Activated CD4-positive, alpha-beta memory T cell treated with anti-CD3 and anti-CD28 coated beads for 36 hours (primary cell): ENCODE measurements at regions not wholly inside any gene's neighbourhood (a gene's known extent, or its start where the extent isn't known, plus 50 kb on each side); places are given as distances from the start of the nearest gene placed in this dataset.
A peak's percentile ranks its signal among the peaks of the same experiment; 100 is the strongest.

Experiments used
- CTCF ChIA-PET: fragments of 350-600 bp; sonication (Branson Sonifier 250); formaldehyde crosslinking; loops from one replicate; lab custom pipeline; 2021; ENCODE audit warnings: antibody characterized with exemption, inconsistent platforms; lab: Charles Lee
- POLR2A ChIA-PET: fragments of 350-600 bp; sonication (Branson Sonifier 250); formaldehyde crosslinking; loops from one replicate; lab custom pipeline; 2021; ENCODE audit warnings: antibody characterized with exemption; lab: Charles Lee
- DNase-seq: peaks from one replicate; pipeline ENCODE4 v3.0.0-alpha.2; 2020
- H3K27ac Mint-ChIP-seq: one replicate; pipeline ENCODE4 v1.8.0; 2021; ENCODE audit warnings: mixed read lengths
- H3K27me3 Mint-ChIP-seq: one replicate; pipeline ENCODE4 v1.8.0; 2021; ENCODE audit warnings: mixed read lengths
- H3K36me3 Mint-ChIP-seq: one replicate; pipeline ENCODE4 v1.8.0; 2021; ENCODE audit warnings: mixed read lengths
- H3K4me1 Mint-ChIP-seq: one replicate; pipeline ENCODE4 v1.8.0; 2021; ENCODE audit warnings: low read depth, mixed read lengths
- H3K4me3 Mint-ChIP-seq: one replicate; pipeline ENCODE4 v1.8.0; 2021; ENCODE audit warnings: mild to moderate bottlenecking, mixed read lengths
- H3K9me3 Mint-ChIP-seq: one replicate; pipeline ENCODE4 v1.8.0; 2021; ENCODE audit warnings: mixed read lengths
- intact Hi-C: fragments of 100-400 bp; cut with micrococcal nuclease; formaldehyde crosslinking; loops from one replicate; pipeline ENCODE4 v1.15.1; 2023

GRCh38 chr4:54540931-54541330 is 116.8 kb upstream of the KIT start:
- no peak overlapping the region for H3K27ac Mint-ChIP-seq
- intact Hi-C loops = no loop called here
- H3K4me3 Mint-ChIP-seq = no peak overlapping the region
- H3K9me3 Mint-ChIP-seq = no peaks in the 10 kb centered on the region
- POLR2A ChIA-PET = no interaction called here
- DNase-seq = no peak
- CTCF ChIA-PET = no interaction called here
- H3K4me1 Mint-ChIP-seq = peaks cover 2% of the 10 kb centered on the region
- H3K36me3 Mint-ChIP-seq = no peaks in the 10 kb centered on the region
- peaks cover 2% of the 10 kb centered on the region for H3K27me3 Mint-ChIP-seq

- H3K4me1 Mint-ChIP-seq = peaks cover 2% of the 10 kb centered on the region
- intact Hi-C loops = no loop called here
- POLR2A ChIA-PET = no interaction called here
- no peak for DNase-seq
- no peak overlapping the region for H3K27ac Mint-ChIP-seq
- CTCF ChIA-PET = no interaction called here
- no peaks in the 10 kb centered on the region for H3K36me3 Mint-ChIP-seq
- H3K9me3 Mint-ChIP-seq = no peaks in the 10 kb centered on the region
- H3K4me3 Mint-ChIP-seq = no peak overlapping the region
- peaks cover 2% of the 10 kb centered on the region for H3K27me3 Mint-ChIP-seq
Measured at GRCh38 chr4:54541426-54542118, 116.2 kb upstream of the KIT start.

- Mint-ChIP-seq H3K27me3 (peaks cover 2% of the 10 kb centered on the region), H3K4me3 (no peak overlapping the region), H3K36me3 (no peaks in the 10 kb centered on the region), H3K9me3 (no peaks in the 10 kb centered on the region), H3K4me1 (peaks cover 2% of the 10 kb centered on the region), H3K27ac (no peak overlapping the region)
- intact Hi-C loops = no loop called here
- CTCF ChIA-PET = no interaction called here
- no peak for DNase-seq
- POLR2A ChIA-PET = no interaction called here
Measured at GRCh38 chr4:54542119-54542438, 115.7 kb upstream of the KIT start.

GRCh38 chr4:54542540-54543041 is 115.2 kb upstream of the KIT start:
- Mint-ChIP-seq H3K4me1 (peaks cover 4% of the 10 kb centered on the region), H3K9me3 (no peaks in the 10 kb centered on the region), H3K27ac (no peak overlapping the region), H3K27me3 (peaks cover 2% of the 10 kb centered on the region), H3K36me3 (no peaks in the 10 kb centered on the region), H3K4me3 (no peak overlapping the region)
- no peak for DNase-seq
- CTCF ChIA-PET = no interaction called here
- intact Hi-C loops = no loop called here
- POLR2A ChIA-PET = no interaction called here

GRCh38 chr4:54543088-54543795 is 114.5 kb upstream of the KIT start:
- Mint-ChIP-seq H3K9me3 (no peaks in the 10 kb centered on the region), H3K27ac (no peak overlapping the region), H3K36me3 (no peaks in the 10 kb centered on the region), H3K4me3 (no peak overlapping the region), H3K4me1 (peaks cover 6% of the 10 kb centered on the region), H3K27me3 (peaks cover 2% of the 10 kb centered on the region)
- ChIA-PET POLR2A (no interaction called here), CTCF (no interaction called here)
- intact Hi-C loops = no loop called here
- no peak for DNase-seq

- ChIA-PET POLR2A (no interaction called here), CTCF (no interaction called here)
- peaks cover 4% of the 10 kb centered on the region for H3K4me1 Mint-ChIP-seq
- no peak for DNase-seq
- H3K27me3 Mint-ChIP-seq = no peaks in the 10 kb centered on the region
- H3K4me3 Mint-ChIP-seq = no peak overlapping the region
- intact Hi-C loops = no loop called here
- H3K36me3 Mint-ChIP-seq = no peaks in the 10 kb centered on the region
- no peaks in the 10 kb centered on the region for H3K9me3 Mint-ChIP-seq
- no peak overlapping the region for H3K27ac Mint-ChIP-seq
Measured at GRCh38 chr4:54545663-54546424, 111.9 kb upstream of the KIT start.

GRCh38 chr4:54547299-54548097 is 110.3 kb upstream of the KIT start:
- CTCF ChIA-PET = interaction anchor here (0.9 kb wide), 1 partner anchor 103 kb away, joined by 3 read pairs; no protein-coding TSS in a partner anchor
- no peaks in the 10 kb centered on the region for H3K27me3 Mint-ChIP-seq
- H3K4me1 Mint-ChIP-seq = peaks cover 4% of the 10 kb centered on the region
- H3K4me3 Mint-ChIP-seq = no peak overlapping the region
- H3K9me3 Mint-ChIP-seq = no peaks in the 10 kb centered on the region
- POLR2A ChIA-PET = no interaction called here
- peak; percentile 13 for DNase-seq
- H3K27ac Mint-ChIP-seq = no peak overlapping the region
- H3K36me3 Mint-ChIP-seq = no peaks in the 10 kb centered on the region
- intact Hi-C loops = no loop called here

GRCh38 chr4:54548098-54548620 is 109.6 kb upstream of the KIT start:
- intact Hi-C loops = no loop called here
- Mint-ChIP-seq H3K9me3 (no peaks in the 10 kb centered on the region), H3K36me3 (no peaks in the 10 kb centered on the region), H3K4me1 (peaks cover 4% of the 10 kb centered on the region), H3K27me3 (no peaks in the 10 kb centered on the region), H3K27ac (no peak overlapping the region), H3K4me3 (no peak overlapping the region)
- ChIA-PET POLR2A (no interaction called here), CTCF (interaction anchor here (0.9 kb wide), 1 partner anchor 104 kb away, joined by 3 read pairs; no protein-coding TSS in a partner anchor)
- DNase-seq = peak; percentile 10

- Mint-ChIP-seq H3K27ac (no peak overlapping the region), H3K4me1 (peaks cover 4% of the 10 kb centered on the region), H3K36me3 (no peaks in the 10 kb centered on the region), H3K9me3 (no peaks in the 10 kb centered on the region), H3K27me3 (no peaks in the 10 kb centered on the region), H3K4me3 (no peak overlapping the region)
- intact Hi-C loops = no loop called here
- ChIA-PET POLR2A (no interaction called here), CTCF (no interaction called here)
- DNase-seq = no peak
Measured at GRCh38 chr4:54548831-54549460, 108.8 kb upstream of the KIT start.

GRCh38 chr4:54550395-54551171 is 107.2 kb upstream of the KIT start:
- Mint-ChIP-seq H3K4me3 (no peak overlapping the region), H3K36me3 (no peaks in the 10 kb centered on the region), H3K4me1 (peaks cover 4% of the 10 kb centered on the region), H3K27ac (no peak overlapping the region), H3K9me3 (no peaks in the 10 kb centered on the region), H3K27me3 (no peaks in the 10 kb centered on the region)
- no peak for DNase-seq
- CTCF ChIA-PET = no interaction called here
- intact Hi-C loops = no loop called here
- POLR2A ChIA-PET = no interaction called here

- H3K4me1 Mint-ChIP-seq = no peaks in the 10 kb centered on the region
- no peaks in the 10 kb centered on the region for H3K9me3 Mint-ChIP-seq
- no peaks in the 10 kb centered on the region for H3K27me3 Mint-ChIP-seq
- intact Hi-C loops = no loop called here
- H3K4me3 Mint-ChIP-seq = no peak overlapping the region
- H3K27ac Mint-ChIP-seq = no peak overlapping the region
- H3K36me3 Mint-ChIP-seq = no peaks in the 10 kb centered on the region
- ChIA-PET POLR2A (no interaction called here), CTCF (no interaction called here)
- DNase-seq = no peak
Measured at GRCh38 chr4:54553001-54553400, 104.8 kb upstream of the KIT start.
